PFSK-1 (cell line): ENCODE measurements at regions not wholly inside any gene's neighbourhood (a gene's known extent, or its start where the extent isn't known, plus 50 kb on each side); places are given as distances from the start of the nearest gene placed in this dataset.

Source experiments
- FOXP2 ChIP-seq: optimal IDR thresholded peaks from 2 replicates; pipeline ENCODE3; 2011; ENCODE audit warnings: borderline replicate concordance, control low read depth, inconsistent platforms; ENCODE audit not compliant: insufficient read depth; ENCODE audit errors: extremely low read length, extremely low read depth
- POLR2AphosphoS5 ChIP-seq: IDR thresholded peaks from 2 replicates; pipeline ENCODE4 v1.6.1; 2012; ENCODE audit warnings: low read depth, mild to moderate bottlenecking, control low read depth, low read length, moderate library complexity
- SIN3A ChIP-seq: IDR thresholded peaks from 2 replicates; pipeline ENCODE4 v1.6.1; 2012; ENCODE audit warnings: mild to moderate bottlenecking, low read length, moderate library complexity, borderline replicate concordance; ENCODE audit not compliant: insufficient read depth
- TAF1 ChIP-seq: IDR thresholded peaks from 2 replicates; pipeline ENCODE4 v1.6.1; 2012; ENCODE audit warnings: low read length, control low read depth, borderline replicate concordance; ENCODE audit not compliant: insufficient read depth
- TF ChIP-seq, protein P1 (sequence below), 2 experiments: IDR thresholded peaks; 2 replicates each; pipeline versions ENCODE4 v1.6.1 to v1.8.0; 2011 to 2012; ENCODE audit warnings: low read depth in 2 of 2, low read length in 2 of 2, control low read depth in 1 of 2, inconsistent platforms in 1 of 2, mild to moderate bottlenecking in 1 of 2, moderate library complexity in 1 of 2; ENCODE audit not compliant: insufficient read depth in 1 of 2

DNA sequence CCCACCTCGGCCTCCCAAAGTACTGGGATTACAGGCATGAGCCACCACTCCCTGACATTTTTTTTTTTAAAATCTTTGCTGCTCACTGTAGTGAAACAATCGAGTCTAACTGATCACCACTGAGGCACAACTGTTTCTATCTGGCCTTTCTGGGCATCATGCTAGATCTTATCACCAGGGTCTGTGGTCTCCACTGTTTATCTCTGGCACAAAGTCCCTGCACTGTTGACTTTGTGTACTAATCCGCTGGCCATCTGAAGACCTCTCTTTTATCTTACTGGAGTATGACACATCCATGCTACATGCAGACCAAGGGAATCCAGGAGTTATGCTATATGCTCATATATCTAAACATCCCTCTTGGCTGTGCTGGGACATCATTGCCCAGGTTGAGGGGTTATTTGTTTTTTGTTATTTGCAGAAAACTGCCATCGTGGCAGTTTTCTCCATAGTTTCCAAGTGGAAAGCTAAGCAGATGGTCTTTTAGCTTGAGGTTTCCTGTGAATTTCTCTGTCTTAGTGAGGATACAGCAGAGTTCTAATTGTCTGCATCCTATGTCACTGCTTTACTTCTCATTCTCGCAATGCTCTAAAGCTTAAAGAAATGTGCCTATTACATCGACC, 456.9 kb downstream of the CCER1 start:
- TF ChIP-seq POLR2AphosphoS5 (no peak), FOXP2 (no peak), SIN3A (no peak), TAF1 (no peak)
- TF ChIP-seq, protein P1, sequence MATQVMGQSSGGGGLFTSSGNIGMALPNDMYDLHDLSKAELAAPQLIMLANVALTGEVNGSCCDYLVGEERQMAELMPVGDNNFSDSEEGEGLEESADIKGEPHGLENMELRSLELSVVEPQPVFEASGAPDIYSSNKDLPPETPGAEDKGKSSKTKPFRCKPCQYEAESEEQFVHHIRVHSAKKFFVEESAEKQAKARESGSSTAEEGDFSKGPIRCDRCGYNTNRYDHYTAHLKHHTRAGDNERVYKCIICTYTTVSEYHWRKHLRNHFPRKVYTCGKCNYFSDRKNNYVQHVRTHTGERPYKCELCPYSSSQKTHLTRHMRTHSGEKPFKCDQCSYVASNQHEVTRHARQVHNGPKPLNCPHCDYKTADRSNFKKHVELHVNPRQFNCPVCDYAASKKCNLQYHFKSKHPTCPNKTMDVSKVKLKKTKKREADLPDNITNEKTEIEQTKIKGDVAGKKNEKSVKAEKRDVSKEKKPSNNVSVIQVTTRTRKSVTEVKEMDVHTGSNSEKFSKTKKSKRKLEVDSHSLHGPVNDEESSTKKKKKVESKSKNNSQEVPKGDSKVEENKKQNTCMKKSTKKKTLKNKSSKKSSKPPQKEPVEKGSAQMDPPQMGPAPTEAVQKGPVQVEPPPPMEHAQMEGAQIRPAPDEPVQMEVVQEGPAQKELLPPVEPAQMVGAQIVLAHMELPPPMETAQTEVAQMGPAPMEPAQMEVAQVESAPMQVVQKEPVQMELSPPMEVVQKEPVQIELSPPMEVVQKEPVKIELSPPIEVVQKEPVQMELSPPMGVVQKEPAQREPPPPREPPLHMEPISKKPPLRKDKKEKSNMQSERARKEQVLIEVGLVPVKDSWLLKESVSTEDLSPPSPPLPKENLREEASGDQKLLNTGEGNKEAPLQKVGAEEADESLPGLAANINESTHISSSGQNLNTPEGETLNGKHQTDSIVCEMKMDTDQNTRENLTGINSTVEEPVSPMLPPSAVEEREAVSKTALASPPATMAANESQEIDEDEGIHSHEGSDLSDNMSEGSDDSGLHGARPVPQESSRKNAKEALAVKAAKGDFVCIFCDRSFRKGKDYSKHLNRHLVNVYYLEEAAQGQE (IDR thresholded peaks at IDR 0.05; ENCODE audit: insufficient read depth in 1 of 2, low read depth in 2 of 2, low read length in 2 of 2), result no peak

DNA sequence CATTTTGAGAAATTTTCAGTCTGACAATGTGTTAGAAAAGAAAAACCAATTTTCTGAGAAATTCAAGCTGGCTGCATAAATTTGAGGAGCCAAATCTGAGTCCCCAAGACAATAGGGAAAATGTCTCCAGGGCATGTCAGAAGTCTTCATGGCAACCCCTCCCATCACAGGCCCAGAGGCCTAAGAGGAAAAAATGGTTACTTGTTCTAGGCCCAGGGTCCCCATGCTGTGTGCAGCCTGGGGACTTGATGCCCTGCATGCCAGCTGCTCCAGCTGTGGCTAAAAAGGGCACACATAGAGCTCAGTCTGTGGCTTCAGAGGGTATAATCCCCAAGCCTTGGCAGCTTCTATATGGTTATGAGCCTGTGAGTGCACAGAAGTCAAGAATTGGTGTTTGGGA, 464.6 kb downstream of the CCER1 start:
- TF ChIP-seq POLR2AphosphoS5 (no peak), SIN3A (no peak), TAF1 (no peak), FOXP2 (no peak)
- TF ChIP-seq, protein P1 (IDR thresholded peaks at IDR 0.05; ENCODE audit: insufficient read depth in 1 of 2, low read depth in 2 of 2, low read length in 2 of 2), result no peak

DNA sequence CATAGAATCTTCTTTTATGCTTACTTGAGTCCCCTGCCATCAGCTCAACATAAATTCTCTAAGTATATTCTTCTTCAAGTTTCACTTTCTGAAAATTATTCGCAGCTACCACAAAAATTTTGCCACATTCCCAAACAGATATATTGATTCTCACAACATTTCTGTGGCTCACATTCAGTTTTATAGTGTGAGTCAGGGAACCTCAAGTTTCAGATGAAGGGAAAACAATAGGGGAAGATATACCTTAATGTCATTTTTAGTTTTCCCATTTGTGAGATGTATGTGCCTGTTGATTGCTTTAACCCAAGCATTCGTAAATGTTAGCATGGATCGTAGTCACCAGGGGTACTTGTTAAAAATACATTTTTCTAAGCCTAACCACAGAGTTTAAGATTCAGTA, 465.8 kb downstream of the CCER1 start:
- TF ChIP-seq POLR2AphosphoS5, result no peak
- no peak for TF ChIP-seq TAF1
- TF ChIP-seq SIN3A, result no peak
- TF ChIP-seq, protein P1 (IDR thresholded peaks at IDR 0.05; ENCODE audit: insufficient read depth in 1 of 2, low read depth in 2 of 2, low read length in 2 of 2), result no peak
- TF ChIP-seq FOXP2, result no peak

DNA sequence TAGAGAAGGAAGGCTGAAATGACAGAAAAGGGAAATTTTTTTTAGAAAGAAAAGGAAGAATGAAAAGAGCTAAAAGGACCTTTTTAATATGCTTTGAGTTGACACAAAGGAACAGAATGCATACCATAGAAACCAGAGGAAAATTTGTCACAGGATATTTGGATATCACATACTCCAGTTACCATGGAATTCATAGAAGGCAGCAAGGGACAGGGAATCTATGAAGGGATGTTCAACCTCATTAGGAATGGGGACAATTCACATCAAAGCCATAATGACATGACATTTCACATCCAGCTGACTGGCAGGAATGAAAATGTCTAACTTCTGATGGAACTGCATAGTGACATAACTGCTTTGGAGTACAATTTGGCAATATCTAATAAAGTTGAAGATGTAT, 469.4 kb downstream of the CCER1 start:
- TF ChIP-seq FOXP2 (no peak), POLR2AphosphoS5 (no peak), SIN3A (no peak), TAF1 (no peak)
- TF ChIP-seq, protein P1 (IDR thresholded peaks at IDR 0.05; ENCODE audit: insufficient read depth in 1 of 2, low read depth in 2 of 2, low read length in 2 of 2), result no peak
